Bronchial epithelial cell (primary cell): ENCODE measurements at regions not wholly inside any gene's neighbourhood (a gene's known extent, or its start where the extent isn't known, plus 50 kb on each side); places are given as distances from the start of the nearest gene placed in this dataset.

Source experiments
- DNase-seq: peaks from one replicate; pipeline ENCODE4 v3.0.0-alpha.2; 2010; ENCODE audit warnings: low read depth
- FAIRE-seq: peaks from 2 replicates; lab custom pipeline; 2011; peaks lifted over from hg19 to GRCh38; lab: Jason Lieb, UNC
- H3K27me3 ChIP-seq: 2 replicates; pipeline ENCODE4 v1.5.1; 2011; ENCODE audit warnings: low read length; ENCODE audit not compliant: control insufficient read depth, insufficient read depth
- H3K36me3 ChIP-seq: 2 replicates; pipeline ENCODE4 v1.5.1; 2011; ENCODE audit warnings: low read length; ENCODE audit not compliant: control insufficient read depth, insufficient read depth
- H3K4me3 ChIP-seq: 2 replicates; pipeline ENCODE4 v1.5.1; 2011; ENCODE audit warnings: mild to moderate bottlenecking, low read depth, low read length, control low read depth
- TF ChIP-seq, protein P1 (sequence below): IDR thresholded peaks from 2 replicates; pipeline ENCODE4 v1.5.1; 2011; ENCODE audit warnings: mild to moderate bottlenecking, moderate library complexity, low read length, control low read depth, inconsistent platforms; ENCODE audit not compliant: insufficient read depth, severe bottlenecking

DNA sequence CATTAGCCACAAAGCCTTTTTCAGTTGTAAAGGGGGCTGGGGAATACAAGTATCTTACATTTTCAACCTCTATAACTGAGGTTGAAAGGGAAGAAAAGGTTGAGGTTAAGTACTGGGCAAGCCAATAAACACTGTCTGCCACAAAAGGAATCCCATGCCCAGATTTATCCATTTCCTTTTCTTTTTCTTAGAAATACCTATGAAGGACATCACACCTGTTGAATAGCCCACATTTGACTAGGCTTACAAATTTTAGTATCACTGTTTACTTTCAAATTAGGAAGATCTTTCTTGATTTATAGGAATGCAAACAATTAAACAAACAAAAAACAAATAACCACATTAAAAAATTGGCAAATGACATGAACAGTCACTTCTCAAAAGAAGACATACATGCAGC, 81.0 kb upstream of the CAV2 start:
- TF ChIP-seq, protein P1, sequence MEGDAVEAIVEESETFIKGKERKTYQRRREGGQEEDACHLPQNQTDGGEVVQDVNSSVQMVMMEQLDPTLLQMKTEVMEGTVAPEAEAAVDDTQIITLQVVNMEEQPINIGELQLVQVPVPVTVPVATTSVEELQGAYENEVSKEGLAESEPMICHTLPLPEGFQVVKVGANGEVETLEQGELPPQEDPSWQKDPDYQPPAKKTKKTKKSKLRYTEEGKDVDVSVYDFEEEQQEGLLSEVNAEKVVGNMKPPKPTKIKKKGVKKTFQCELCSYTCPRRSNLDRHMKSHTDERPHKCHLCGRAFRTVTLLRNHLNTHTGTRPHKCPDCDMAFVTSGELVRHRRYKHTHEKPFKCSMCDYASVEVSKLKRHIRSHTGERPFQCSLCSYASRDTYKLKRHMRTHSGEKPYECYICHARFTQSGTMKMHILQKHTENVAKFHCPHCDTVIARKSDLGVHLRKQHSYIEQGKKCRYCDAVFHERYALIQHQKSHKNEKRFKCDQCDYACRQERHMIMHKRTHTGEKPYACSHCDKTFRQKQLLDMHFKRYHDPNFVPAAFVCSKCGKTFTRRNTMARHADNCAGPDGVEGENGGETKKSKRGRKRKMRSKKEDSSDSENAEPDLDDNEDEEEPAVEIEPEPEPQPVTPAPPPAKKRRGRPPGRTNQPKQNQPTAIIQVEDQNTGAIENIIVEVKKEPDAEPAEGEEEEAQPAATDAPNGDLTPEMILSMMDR, result no peak
- Histone ChIP-seq H3K27me3 (no peaks in the 10 kb centered on the region), H3K36me3 (no peaks in the 10 kb centered on the region), H3K4me3 (no peak overlapping the region)
- no peak for DNase-seq
- no peak for FAIRE-seq

DNA sequence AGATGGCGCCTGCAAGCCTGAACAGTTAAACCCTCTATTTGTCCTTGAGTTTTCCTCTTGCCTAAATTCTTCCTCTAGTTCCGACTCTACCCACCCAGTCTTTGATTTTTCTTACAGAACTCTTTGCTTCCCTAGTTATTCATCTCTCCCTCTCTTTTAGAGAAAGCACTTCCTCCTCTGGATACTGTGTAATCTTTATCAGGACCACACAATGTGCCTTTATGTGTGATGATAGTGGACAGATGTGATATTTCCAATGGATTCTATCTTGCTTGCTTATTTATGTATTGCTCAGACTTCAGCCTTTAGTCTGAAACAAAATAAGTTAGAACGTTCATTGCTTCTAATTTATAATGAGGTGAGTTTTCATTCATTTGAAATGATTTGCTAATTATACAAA, 79.5 kb upstream of the CAV2 start:
- DNase-seq (no peak), FAIRE-seq (no peak)
- Histone ChIP-seq H3K4me3 (no peak overlapping the region), H3K27me3 (no peaks in the 10 kb centered on the region), H3K36me3 (no peaks in the 10 kb centered on the region)
- TF ChIP-seq, protein P1, result no peak

DNA sequence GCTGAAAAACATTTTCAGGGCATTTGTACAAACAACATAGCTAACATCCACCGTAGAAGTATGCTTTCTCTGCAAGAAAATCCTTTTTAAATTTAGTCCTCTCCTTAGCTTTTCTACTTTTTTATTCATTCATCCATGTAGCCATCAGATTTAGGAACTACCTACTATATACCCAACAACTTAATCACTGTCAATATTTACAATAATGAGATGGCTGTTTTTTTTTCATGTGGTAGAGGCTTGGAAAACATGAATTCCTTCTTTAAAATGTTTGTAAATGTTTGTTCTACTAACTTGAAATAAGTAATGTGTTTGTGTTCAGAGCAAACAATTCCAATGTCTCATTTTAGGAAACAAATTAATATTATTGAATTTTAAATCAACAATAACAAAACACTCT, 78.2 kb upstream of the CAV2 start:
- Histone ChIP-seq H3K4me3 (no peak overlapping the region), H3K27me3 (no peaks in the 10 kb centered on the region), H3K36me3 (no peaks in the 10 kb centered on the region)
- TF ChIP-seq, protein P1, result no peak
- no peak for DNase-seq
- no peak for FAIRE-seq

DNA sequence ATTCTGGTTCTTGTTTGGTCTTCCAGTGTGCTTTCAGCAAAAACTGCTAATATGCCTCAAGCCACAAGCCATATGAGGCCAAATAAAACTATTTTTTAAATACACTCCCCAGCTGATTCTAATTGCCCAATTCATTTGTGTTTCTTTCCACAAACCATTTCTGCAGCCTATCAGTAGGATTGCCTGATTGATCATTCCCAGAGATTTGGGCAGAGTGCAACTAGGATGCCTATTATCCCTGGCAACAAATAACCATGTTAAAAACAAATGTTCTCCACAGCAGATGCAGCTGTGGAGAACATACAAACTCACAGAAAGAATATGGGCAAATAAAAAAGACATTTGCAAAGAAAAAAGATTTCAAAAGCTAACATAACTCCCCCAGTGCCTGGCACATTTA, 76.9 kb upstream of the CAV2 start:
- Histone ChIP-seq H3K27me3 (no peaks in the 10 kb centered on the region), H3K36me3 (no peaks in the 10 kb centered on the region), H3K4me3 (no peak overlapping the region)
- TF ChIP-seq, protein P1, result no peak
- DNase-seq (no peak), FAIRE-seq (no peak)

DNA sequence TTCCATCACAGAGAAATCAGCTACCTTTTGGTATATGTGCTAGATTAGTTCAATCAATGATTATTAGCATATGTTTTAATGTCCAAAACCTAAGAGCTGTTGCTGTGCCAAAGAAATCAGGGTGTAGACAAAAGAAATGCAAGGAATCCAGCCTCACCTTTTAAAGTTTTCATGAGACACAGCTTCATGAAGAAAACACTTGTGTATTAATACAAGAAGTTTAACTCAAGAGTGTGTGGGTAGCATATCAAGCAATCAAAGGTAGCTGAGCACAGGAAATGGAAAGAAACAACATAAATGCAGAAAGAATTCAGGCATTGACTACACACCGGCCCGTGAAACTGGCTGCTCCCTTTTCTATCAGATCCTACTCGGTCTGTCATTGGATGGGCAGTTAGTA, 76.0 kb upstream of the CAV2 start:
- Histone ChIP-seq H3K36me3 (no peaks in the 10 kb centered on the region), H3K27me3 (no peaks in the 10 kb centered on the region), H3K4me3 (no peak overlapping the region)
- FAIRE-seq (no peak), DNase-seq (no peak)
- TF ChIP-seq, protein P1, result no peak

DNA sequence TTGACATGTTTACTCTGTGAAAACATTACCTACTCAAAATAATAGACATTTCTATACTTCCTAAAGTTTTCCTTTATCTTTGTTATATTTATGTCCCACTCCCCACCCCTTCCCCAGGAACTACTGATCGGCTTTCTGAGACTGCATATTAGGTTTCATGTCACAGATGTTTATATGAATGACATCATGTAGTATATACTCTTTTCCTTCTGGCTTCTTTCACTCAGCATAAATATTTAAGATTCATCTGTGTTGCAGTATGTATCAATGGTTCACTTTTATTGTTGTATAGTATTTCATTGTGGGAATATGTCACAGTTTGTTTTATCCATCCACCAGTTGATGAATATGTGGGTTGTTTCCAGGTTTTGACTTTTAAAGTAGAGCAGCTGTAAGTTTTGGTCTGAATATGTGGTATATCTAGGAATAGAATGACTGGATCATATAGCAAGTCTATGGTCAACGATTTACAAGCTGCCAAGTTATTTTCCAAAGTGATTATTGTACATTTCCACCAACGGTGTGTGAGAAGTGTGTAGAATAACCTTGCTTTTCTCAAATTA, 73.8 kb upstream of the CAV2 start:
- Histone ChIP-seq H3K36me3 (no peaks in the 10 kb centered on the region), H3K27me3 (no peaks in the 10 kb centered on the region), H3K4me3 (no peak overlapping the region)
- no peak for FAIRE-seq
- TF ChIP-seq, protein P1, result no peak
- no peak for DNase-seq
